Stimulated activated CD4-positive, alpha-beta T cell treated with anti-CD3 and anti-CD28 coated beads, Interleukin-4, amount 100 ng/mL, for 4 hours (primary cell): ENCODE measurements at regions not wholly inside any gene's neighbourhood (a gene's known extent, or its start where the extent isn't known, plus 50 kb on each side); places are given as distances from the start of the nearest gene placed in this dataset.
"Not testable (repeated sequence)": the region's sequence is repeated elsewhere in the genome, so short reads cannot be mapped to it uniquely, and the experiment has no call there.

Experiments used
- DNase-seq, 2 experiments: peaks; one replicate each; pipeline ENCODE4 v3.0.0-alpha.2; 2020

- DNase-seq: no peak
Observed at GRCh38 chr12:74170645-74171477, 366.8 kb upstream of the ATXN7L3B start.

DNA sequence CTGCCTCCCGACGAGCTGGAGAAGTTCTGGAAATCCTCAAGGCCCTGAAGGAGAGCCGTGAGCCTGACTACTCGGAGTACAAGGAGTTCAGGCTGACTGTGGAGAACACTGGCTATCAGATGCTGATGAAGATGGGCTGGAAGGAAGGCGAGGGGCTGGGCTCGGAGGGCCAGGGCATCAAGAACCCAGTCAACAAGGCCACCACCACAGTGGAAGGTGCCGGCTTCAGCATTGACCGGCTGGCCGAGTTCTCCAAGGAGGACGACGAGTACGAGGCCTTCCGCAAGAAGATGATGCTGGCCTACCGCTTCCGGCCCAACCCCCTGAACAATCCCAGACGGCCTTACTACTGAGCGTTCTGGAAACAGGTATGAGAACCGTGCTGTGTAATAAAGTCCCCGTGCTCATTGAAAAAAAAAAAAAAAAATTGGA is 366.1 kb upstream of the ATXN7L3B start:
- DNase-seq: no peak

GRCh38 chr12:74174961-74175360 is 362.7 kb upstream of the ATXN7L3B start:
- not testable (repeated sequence) for DNase-seq

DNA sequence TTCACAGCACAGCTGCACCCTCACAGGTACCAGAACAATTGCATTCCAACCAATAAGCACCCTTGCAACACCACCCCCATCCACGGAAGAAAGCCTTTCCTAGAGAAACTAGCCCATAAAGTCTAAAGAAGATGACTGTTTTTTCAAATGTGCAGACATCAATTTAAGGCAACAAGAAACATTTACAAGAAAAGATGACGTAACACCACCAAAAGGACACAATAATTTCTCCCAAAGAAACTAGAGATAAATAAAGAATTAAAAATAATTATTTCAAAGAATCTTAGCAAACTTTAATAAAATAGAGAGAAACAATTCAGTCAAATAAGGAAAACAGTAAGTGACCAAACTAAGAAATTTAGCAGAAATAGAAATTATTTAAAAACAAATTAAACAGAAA is 352.3 kb upstream of the ATXN7L3B start:
- no peak for DNase-seq

- no peak for DNase-seq
Observed at GRCh38 chr12:74193191-74193590, 344.4 kb upstream of the ATXN7L3B start.

DNA sequence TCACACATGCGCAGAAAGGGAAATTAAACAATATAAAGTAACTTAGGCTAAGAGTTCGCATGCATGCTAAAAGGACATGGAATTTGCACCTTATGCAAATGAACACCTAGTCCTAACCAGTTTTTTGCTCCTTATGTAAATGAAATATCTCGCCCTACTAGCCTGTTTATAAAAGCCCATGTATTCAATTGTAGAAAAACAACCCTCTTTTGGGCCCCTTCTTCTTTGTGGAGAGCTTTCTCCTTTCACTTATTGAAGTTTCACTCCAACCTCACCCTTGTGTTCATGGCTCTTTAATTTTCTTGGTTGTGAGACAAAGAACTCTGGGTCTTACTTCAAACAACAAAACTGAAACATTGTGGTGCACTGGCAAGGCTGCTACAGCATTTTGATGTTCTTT is 333.4 kb upstream of the ATXN7L3B start:
- no peak for DNase-seq

DNA sequence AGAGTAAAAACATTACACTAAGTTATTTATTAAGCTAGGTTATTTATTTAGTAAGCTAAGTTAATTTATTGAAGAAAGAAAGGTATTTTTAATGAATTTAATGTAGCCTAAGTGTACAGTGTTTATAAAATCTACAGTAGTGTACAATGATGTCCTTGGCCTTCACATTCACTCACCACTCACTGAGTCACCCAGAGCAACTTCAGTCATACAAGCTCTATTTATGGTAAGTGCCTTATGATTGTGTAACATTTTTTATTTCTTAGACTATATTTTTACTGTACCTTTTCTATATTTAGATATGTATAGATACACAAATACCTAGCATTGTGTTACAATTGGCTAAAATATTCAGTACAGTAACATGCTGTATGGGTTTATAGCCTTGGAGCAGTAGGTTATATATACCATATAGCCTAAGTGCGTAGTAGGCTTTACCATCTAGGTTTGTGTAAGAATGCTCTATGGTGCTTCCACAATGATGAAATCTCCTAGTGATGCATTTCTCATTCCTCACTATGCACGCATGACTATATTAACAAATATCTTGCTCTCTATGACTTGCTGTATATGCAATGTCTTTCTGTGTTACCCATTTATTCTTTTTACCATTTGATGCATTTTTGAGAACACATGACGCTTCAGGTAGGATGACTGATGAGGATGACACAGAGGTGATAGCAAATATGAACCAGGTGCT is 309.6 kb upstream of the ATXN7L3B start:
- DNase-seq: no peak

- no peak for DNase-seq
Observed at GRCh38 chr12:74229671-74230070, 308.0 kb upstream of the ATXN7L3B start.

- DNase-seq: no peak
Observed at GRCh38 chr12:74235342-74235741, 302.3 kb upstream of the ATXN7L3B start.

DNA sequence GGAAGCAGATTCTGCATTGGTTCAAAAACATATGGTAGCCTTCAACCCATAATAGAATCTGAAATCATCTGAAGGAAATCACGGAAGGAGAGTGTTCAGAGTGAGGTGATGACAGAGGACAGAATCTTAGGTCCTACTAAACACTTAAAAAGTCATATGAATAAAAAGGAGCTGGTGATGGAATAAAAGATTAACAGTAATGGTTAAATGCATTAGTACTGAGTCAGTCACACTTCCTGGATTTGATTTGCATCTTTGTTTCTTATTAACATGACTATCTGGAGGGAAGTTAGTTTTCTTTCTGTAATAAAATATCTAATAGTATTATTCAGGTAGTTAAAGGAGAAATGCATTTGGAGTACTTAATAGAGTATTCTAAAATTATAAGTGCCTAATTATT is 296.3 kb upstream of the ATXN7L3B start:
- no peak for DNase-seq

- DNase-seq: no peak
Observed at GRCh38 chr12:74242088-74242487, 295.5 kb upstream of the ATXN7L3B start.

GRCh38 chr12:74245458-74245857 is 292.2 kb upstream of the ATXN7L3B start:
- DNase-seq: no peak

- no peak for DNase-seq
Observed at GRCh38 chr12:74250891-74251290, 286.7 kb upstream of the ATXN7L3B start.

DNA sequence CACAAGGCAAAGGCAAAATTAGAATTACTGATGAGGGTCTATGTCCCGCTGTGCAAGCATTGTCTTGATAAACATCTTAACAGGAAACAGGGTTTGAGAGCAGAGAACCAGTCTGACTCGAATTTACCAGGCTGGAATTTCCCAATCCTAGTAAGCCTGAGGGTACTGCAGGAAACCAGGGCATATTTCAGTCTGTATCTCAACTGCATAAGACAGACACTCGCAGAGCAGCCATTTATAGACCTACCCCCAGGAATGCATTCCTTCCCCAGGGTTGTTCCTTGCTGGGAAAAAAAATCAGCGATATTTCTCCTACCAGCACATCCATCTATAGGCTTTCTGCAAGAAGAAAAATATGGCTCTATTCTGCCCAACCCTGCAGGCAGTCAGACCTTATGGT is 283.8 kb upstream of the ATXN7L3B start:
- not testable (repeated sequence) for DNase-seq

GRCh38 chr12:74254784-74255183 is 282.9 kb upstream of the ATXN7L3B start:
- DNase-seq: no peak

DNA sequence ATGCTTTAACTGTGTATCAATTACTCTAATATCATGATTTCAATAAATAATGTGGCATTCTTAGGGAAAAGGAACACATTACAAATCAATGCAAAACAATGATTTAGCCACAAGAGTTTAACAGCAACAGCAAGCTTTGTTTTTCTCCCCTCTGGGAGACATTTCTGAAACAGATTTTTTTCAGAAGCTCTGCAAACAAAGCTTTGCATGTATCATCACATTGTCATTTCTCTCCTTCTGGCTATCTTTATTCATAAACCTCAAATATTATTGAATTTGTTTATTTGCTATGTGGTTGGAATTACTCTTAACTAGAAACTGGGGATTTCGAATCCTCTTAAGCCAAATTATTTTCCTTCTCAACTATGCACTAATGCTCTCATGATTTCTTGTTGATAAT is 278.4 kb upstream of the ATXN7L3B start:
- no peak for DNase-seq

GRCh38 chr12:74264692-74265091 is 272.9 kb upstream of the ATXN7L3B start:
- no peak for DNase-seq

GRCh38 chr12:74269355-74269754 is 268.3 kb upstream of the ATXN7L3B start:
- not testable (repeated sequence) for DNase-seq

DNA sequence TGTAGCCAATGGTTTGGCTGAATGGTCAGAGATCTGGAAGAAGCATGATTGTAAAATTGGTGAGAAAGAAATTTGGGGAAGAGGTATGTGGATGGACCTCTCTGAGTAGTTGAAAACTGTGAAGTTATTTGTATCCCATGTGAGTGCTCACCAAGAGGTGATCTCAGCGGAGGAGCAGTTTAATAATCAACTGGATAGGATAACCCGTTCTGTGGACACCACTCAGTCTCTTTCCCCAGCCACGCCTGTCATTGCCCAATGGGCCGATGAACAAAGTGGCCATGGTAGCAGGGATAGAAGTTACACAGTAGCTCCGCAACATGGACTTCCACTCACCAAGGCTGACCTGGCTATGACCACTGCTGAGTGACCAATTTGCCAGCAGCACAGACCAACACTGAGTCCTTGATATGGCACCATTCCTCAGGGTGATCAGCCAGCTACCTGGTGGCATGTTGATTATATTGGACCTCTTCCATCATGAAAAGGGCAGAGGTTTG is 257.4 kb upstream of the ATXN7L3B start:
- DNase-seq: no peak

- not testable (repeated sequence) for DNase-seq
Observed at GRCh38 chr12:74281401-74282180, 256.0 kb upstream of the ATXN7L3B start.

- DNase-seq: no peak
Observed at GRCh38 chr12:74283646-74284045, 254.0 kb upstream of the ATXN7L3B start.

GRCh38 chr12:74285773-74286172 is 251.9 kb upstream of the ATXN7L3B start:
- DNase-seq: no peak

GRCh38 chr12:74286254-74286653 is 251.4 kb upstream of the ATXN7L3B start:
- no peak for DNase-seq
